NCI-H187 (cell line): ENCODE measurements at regions not wholly inside any gene's neighbourhood (a gene's known extent, or its start where the extent isn't known, plus 50 kb on each side); places are given as distances from the start of the nearest gene placed in this dataset.

Experiments
- DNase-seq, 2 experiments: peaks; one replicate each; lab custom pipeline; 2025; lab: John Stamatoyannopoulos, UW

DNA sequence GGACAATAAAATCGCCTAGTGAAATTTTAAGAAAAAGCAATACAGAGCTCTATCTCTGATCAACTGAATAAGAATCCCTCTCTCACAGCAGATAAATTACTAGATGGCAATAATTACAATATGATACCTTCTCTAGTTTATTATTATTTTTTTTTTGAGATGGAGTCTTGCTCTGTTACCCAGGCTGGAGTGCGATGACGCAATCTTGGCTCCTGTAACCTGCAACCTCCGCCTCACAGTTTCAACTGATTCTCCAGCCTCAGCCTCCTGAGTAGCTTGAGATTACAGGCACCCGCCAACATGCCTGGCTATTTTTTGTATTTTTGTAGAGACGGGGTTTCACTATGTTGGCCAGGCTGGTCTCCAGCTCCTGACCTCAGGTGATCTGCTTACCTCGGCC, 129.3 kb upstream of the PTCHD4 start:
- DNase-seq, result no peak

GRCh38 chr6:48236375-48236774, 125.4 kb upstream of the PTCHD4 start:
- no peak for DNase-seq

DNA sequence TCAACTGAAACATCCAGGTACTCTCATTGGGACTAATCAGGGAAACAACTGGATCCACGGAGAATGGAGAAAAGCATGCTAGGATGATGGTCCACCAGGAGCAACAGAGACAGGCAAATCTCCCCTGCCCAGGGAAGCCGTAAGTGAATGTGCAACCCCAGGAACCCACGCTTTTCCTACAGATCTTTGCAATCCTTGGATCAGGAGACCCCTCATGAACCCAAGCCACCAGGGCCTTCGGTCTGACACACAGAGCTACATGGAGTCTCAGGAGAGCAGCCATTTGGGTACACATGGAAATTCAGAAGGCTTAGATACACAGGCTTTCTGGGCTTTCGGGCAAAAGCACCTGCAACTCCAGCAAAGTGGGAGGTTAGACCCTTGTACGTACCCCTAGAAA, 122.1 kb upstream of the PTCHD4 start:
- no peak for DNase-seq

- no peak for DNase-seq
Measured at GRCh38 chr6:48229841-48230240, 118.8 kb upstream of the PTCHD4 start.

DNA sequence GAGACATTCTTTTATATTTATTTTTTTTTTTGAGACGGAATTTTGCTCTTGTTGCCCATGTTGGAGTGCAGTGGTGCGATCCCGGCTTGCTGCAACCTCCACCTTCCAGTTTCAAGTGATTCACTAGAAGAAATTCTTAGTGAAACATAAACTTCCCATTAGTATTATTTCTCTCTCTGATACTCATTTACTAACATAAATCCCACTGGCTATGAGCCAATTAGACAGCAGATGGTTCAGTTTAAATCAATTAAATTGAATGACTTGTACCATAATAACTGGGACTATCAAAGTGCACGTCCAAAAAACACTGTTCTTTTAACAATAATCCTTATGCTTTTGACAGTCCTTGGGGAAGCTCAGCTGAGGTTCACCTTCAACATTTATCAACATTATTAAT, 111.2 kb upstream of the PTCHD4 start:
- DNase-seq, result no peak

- no peak for DNase-seq
Measured at GRCh38 chr6:48213076-48213788, 102.2 kb upstream of the PTCHD4 start.

DNA sequence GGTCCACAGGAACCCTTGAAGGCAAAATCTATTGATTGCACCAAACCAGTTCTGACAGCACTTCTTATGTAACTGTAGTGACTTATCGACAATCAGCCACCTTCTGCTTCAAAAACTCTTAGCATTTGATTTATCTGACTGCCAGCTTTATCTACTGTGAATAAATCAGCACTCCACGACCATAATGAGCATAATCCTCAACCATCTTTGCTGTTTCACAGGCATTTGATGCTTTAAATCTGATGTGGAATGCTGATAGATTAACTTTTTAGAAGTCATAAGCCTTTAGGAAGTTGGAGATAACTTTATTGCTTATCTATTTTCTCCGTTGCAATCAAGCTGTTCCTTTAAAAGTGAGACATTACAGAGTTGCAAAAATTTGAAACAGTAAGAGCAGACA, 101.5 kb upstream of the PTCHD4 start:
- DNase-seq, result no peak

GRCh38 chr6:48206091-48206490, 95.1 kb upstream of the PTCHD4 start:
- no peak for DNase-seq

GRCh38 chr6:48200869-48201390, 89.9 kb upstream of the PTCHD4 start:
- DNase-seq, result no peak

GRCh38 chr6:48199499-48199898, 88.5 kb upstream of the PTCHD4 start:
- DNase-seq, result no peak

GRCh38 chr6:48197941-48198340, 86.9 kb upstream of the PTCHD4 start:
- no peak for DNase-seq

DNA sequence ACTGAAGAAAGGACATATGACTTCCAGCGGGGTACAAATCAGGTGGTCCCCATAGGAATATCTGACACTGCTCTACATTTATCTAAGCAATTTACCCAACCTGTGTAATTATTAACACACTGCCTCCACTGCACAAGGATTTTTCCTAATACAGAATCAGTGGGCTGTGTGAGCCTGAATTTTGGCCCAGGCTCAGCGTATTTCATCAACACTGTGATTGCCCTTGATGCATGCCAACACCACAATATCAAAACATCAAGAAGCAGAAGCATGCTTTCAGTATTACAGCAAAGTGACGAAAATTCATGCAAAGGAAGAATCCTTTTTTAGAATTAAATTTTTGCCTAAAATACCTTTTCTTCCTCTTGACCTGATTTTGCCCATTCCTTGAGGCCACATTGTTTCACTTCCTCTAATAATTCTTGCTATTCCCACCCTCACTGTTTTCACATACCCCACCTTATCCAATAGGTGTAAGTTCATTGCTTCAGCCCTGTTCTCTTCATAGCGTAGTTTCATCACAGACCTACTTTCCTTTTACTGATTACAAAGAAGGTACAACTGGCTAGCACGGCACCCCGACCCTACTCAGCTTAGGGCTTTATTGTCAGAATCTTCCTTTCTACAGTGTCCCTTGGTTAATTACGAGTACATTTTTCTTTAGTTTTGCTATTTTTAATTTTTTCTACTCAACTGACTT, 83.7 kb upstream of the PTCHD4 start:
- no peak for DNase-seq

GRCh38 chr6:48188158-48188557, 77.2 kb upstream of the PTCHD4 start:
- DNase-seq, result no peak

GRCh38 chr6:48186746-48187145, 75.7 kb upstream of the PTCHD4 start:
- DNase-seq, result no peak

DNA sequence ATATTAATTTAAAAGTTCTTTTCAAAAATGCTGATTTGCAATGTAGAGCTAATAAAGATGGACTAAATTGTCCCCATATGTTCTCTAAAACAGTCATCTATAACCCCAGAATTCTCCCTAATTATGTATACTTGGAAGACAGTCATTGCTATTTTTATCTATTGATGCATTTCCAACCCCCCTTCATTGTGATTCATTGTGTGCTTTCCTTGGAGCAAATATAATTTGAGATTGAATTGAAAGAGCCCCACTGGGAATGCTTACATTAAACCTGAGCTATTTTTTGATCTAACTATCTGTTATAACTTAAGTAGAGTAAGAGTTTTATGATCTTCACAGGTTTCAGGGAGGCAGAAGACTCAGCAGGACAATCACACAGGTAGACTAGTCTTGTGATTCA, 73.7 kb upstream of the PTCHD4 start:
- no peak for DNase-seq

- no peak for DNase-seq
Measured at GRCh38 chr6:48183811-48184605, 73.0 kb upstream of the PTCHD4 start.

GRCh38 chr6:48183178-48183577, 72.2 kb upstream of the PTCHD4 start:
- no peak for DNase-seq

DNA sequence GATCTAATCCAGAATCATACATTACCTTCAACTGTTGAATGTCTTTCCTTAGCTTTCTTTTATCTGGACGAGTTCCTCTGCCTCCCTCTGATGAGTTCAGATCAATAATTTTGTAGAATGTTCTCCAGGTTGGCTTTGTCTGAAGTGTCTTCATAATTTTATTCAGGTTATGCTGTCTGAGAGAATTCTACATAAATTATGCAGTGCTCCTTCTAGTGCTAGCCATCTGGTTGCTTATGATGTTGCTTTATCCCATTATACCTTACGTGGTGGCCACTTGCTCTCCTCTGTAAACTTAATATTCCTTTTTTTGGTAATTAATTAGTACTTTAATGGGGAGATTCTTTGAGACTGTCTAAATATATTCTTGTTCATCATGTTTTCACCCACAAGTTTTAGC, 67.7 kb upstream of the PTCHD4 start:
- DNase-seq, result no peak

GRCh38 chr6:48177786-48178185, 66.8 kb upstream of the PTCHD4 start:
- DNase-seq, result no peak

DNA sequence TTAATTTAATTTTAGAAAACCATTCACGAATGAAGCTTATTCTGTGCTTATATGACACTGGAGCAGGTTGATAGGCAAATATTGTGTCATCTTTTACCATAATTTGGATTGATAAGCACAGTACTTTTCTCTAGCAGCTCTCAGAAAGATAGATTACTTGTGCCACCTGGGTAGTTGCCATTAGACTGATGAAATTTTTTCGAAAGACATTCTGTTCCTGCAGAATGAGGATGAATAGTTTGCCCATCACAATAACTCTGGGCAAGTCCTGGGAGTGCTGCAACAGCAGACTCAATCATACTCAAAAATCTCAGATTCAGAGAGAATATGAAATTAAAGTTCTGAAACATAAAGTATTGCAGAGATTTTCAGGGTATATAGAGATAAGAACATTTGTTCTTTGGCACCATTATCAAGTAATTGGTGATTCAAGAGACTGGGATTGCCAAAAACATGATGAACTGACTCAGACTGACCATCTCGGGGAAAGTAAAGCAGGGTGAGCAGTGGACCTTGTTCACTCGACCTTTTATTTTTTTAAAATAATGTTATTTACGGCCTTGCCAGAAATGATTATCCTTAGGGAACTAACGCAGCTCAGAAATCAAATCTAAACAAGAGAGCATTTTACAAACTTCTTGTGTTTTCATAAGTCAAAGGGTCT, 65.8 kb upstream of the PTCHD4 start:
- no peak for DNase-seq

- DNase-seq, result no peak
Measured at GRCh38 chr6:48169635-48170034, 58.6 kb upstream of the PTCHD4 start.
